GM12892 (cell line): ENCODE measurements at regions not wholly inside any gene's neighbourhood (a gene's known extent, or its start where the extent isn't known, plus 50 kb on each side); places are given as distances from the start of the nearest gene placed in this dataset.
A peak's percentile ranks its signal among the peaks of the same experiment; 100 is the strongest.

Source experiments
- DNase-seq: peaks from one replicate; pipeline ENCODE4 v3.0.0; 2011; ENCODE audit not compliant: insufficient read length
- FAIRE-seq: peaks from 2 replicates; lab custom pipeline; 2011; peaks lifted over from hg19 to GRCh38; lab: Jason Lieb, UNC
- POLR2A ChIP-seq: IDR thresholded peaks from 2 replicates; pipeline ENCODE4 v1.6.1; 2011; ENCODE audit warnings: low read depth, low read length, control low read depth
- POLR2AphosphoS5 ChIP-seq: IDR thresholded peaks from 2 replicates; pipeline ENCODE4 v1.6.1; 2011; ENCODE audit warnings: low read depth, low read length, control low read depth
- TAF1 ChIP-seq: IDR thresholded peaks from 2 replicates; pipeline ENCODE4 v1.6.1; 2011; ENCODE audit warnings: low read depth, mild to moderate bottlenecking, control low read depth, low read length, borderline replicate concordance

DNA sequence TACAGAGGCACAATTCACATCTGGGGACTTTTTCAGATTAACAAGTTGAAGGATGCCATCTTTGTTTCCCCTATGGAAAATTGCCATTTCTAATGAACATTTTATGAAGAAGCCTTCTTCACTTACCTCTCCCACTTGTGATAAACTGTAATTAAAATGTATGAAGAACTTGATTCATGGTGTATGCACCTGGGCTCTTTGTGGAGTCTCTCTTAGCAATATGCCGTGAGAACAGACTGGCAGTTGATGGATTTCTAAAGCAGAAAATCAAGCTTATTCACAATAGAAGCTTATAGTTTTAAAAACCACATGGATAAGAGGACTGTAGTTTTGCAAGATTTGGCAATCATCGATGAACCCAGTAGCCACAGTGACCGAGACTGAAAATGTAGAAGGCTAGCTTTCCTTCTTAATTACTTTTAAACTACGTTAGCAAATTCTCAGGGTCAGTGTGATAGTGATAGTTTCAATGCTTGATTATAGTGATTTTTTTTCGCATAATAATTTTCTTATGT is 270.6 kb downstream of the PRL start:
- TF ChIP-seq POLR2A (no peak), POLR2AphosphoS5 (no peak), TAF1 (no peak)
- DNase-seq, result no peak
- no peak for FAIRE-seq

GRCh38 chr6:22027040-22027725 is 269.7 kb downstream of the PRL start:
- TF ChIP-seq POLR2AphosphoS5, result no peak
- TF ChIP-seq POLR2A, result no peak
- TF ChIP-seq TAF1, result no peak
- FAIRE-seq (no peak), DNase-seq (no peak)

GRCh38 chr6:22028403-22029090 is 268.3 kb downstream of the PRL start:
- TF ChIP-seq POLR2A (peak; percentile 56), POLR2AphosphoS5 (no peak)
- FAIRE-seq (peak; percentile 87), DNase-seq (no peak)

- FAIRE-seq (no peak), DNase-seq (no peak)
- TF ChIP-seq POLR2A (peak; percentile 38; the same call in 1 of the 2 replicates), POLR2AphosphoS5 (no peak), TAF1 (no peak)
These were observed 267.7 kb downstream of the PRL start for GRCh38 chr6:22029171-22029570.

DNA sequence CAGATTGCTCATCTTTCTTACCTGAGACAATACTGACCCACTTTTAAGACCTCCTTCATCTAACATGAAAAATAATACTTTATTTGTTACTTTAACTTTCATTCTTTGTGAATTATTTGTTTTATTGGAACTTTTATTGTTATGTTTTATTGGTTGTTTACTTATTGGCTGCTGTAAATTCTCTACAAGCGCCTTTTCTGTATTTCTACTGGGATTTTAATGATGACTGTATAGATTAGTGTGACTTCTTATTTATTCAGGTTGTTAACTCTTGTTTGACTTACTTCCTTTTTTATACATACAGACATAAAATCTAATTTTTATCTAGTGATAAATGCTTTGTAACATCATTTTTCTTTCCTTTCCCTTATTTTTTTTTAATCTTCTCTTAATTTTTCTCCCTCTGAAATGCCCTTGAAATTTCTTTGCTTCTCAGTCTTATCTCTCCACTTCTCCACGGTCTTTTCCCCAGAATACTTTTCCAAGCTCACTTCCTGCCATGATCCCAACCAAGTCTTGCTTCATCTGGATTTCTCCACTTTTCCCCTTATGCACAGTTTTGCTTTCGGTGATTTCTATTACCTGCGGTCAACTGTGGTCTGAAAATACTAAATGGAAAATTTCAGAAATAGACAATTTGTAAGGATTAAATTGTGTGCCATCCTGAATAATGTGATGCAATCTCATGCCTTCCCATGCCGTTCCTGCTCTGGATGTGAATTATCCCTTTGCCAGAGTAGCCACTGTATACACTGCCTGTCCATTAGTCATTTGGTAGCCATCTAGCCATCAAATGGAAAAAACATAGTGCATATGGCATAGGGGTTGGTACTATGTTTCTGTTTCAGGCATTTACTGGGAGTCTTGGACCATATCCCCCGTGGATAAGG is 265.9 kb downstream of the PRL start:
- DNase-seq, result no peak
- TF ChIP-seq TAF1 (no peak), POLR2AphosphoS5 (no peak), POLR2A (no peak)
- FAIRE-seq, result no peak

DNA sequence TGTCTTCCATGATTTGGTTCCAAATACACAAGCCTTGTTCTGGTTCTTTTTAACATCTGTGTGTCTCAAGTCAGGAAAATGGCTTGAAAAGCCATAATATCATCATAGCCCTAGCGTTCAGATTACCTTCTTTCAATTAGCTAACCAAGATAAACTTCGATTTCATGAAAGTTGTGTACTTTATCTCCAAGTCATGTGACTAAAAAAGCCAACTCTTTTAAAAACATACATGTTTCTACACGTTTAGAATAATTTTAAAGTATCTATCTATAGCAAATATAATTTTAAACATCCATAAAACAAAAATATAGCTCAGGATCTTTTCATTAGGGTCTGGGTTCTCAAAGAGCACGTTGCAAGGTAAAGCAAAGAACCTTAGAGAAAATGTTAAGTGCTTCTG is 261.1 kb downstream of the PRL start:
- FAIRE-seq (no peak), DNase-seq (no peak)
- no peak for TF ChIP-seq TAF1
- TF ChIP-seq POLR2AphosphoS5, result no peak
- TF ChIP-seq POLR2A, result no peak

DNA sequence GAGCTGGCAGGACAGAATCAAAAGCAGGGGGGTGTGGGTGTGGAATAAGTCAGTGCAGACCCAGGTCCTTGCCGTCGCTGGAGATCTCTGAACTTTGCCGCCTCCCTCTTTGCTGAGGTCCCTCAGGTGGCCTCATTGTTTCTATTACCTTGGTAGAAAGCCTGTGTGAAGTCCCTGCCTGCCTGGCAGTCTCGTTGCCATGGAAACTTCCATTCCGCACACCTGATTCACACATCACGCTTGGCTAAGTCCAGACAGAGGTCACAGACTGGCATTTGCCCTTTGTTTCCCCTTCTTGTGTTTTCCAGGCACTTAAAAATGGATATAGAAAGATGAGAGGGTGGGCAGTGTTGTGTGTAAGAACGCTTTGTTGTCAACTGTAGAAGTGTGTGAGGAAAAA is 260.6 kb downstream of the PRL start:
- FAIRE-seq (peak; percentile 56), DNase-seq (no peak)
- no peak for TF ChIP-seq POLR2A

DNA sequence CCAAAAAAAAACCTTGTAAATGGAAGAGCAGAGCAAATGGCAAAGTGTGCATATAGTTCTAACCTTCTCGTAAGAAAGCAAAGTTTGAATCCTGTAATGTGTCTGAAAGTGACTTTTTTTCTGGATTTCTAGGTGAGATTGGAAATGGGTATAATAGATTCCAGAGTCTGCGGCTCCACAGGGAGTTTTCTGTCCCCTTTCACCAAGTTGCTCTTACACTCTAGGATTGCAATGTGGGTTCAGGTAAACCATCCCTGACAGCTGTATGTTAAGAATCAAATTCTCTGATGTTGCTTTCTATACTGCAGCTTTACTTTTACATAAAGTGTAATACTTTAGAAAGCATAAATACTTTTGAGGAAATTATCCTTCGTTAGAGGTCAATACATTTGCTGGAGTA is 260.1 kb downstream of the PRL start:
- TF ChIP-seq TAF1, result no peak
- no peak for TF ChIP-seq POLR2AphosphoS5
- no peak for TF ChIP-seq POLR2A
- no peak for DNase-seq
- no peak for FAIRE-seq

- FAIRE-seq, result no peak
These were observed 254.9 kb downstream of the PRL start for GRCh38 chr6:22041797-22042480.

GRCh38 chr6:22042706-22043105 is 254.1 kb downstream of the PRL start:
- no peak for DNase-seq
- TF ChIP-seq TAF1 (no peak), POLR2A (no peak), POLR2AphosphoS5 (no peak)
- FAIRE-seq, result no peak

More at GRCh38 chr6:22041797-22042480, 254.9 kb downstream of the PRL start:
- no peak for TF ChIP-seq POLR2A
- TF ChIP-seq POLR2AphosphoS5, result no peak
- no peak for TF ChIP-seq TAF1
- no peak for DNase-seq

DNA sequence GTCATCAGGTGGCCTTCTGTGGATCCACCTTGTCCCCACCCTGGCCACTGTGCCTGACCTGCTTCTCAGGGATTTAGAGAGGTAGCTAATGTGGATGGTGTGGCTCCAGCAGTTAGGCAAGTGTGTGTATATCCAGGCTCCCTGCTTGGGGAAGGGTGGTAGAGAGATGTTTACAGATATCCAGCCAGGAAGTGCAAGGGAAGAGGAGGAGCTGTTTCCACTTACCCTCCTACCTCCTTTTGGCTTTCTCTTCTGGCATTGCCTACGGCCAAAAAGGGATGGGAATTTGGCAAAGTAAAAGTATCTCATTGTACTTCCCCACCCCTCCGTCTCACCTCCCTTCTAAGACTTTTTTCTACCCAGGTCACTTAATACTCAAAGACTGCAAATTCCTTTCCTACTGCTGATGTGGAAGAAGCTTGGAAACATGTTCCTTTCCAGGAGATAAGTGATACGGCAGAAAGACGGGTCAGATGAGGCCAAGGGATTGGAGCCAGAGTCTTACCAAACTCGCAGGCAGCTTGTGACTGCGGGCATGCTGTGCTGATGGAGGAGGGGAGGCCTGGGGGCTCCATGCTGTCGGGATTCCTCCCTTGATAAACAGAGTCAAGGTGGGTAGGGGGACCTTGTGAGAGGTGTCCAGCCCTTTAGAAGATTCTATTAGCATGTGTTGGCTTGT is 253.4 kb downstream of the PRL start:
- no peak for FAIRE-seq

More for the DNA sequence above, 253.4 kb downstream of the PRL start:
- no peak for DNase-seq
- no peak for TF ChIP-seq TAF1
- TF ChIP-seq POLR2A, result no peak
- no peak for TF ChIP-seq POLR2AphosphoS5
